H1 (cell line): ENCODE measurements at regions not wholly inside any gene's neighbourhood (a gene's known extent, or its start where the extent isn't known, plus 50 kb on each side); places are given as distances from the start of the nearest gene placed in this dataset.

Experiments used
- CTCF ChIA-PET: fragments of 300-600 bp; sonication (Branson Sonifier 250); formaldehyde crosslinking; loops from one replicate; lab custom pipeline; 2021; ENCODE audit not compliant: partially characterized antibody; lab: Charles Lee
- POLR2A ChIA-PET: fragments of 300-600 bp; sonication (Branson Sonifier 250); formaldehyde crosslinking; loops from one replicate; lab custom pipeline; 2021; ENCODE audit warnings: inconsistent platforms; ENCODE audit not compliant: partially characterized antibody; lab: Charles Lee
- DNase-seq, 2 experiments: peaks; one replicate each; pipeline versions ENCODE4 v3.0.0 to v3.0.0-alpha.2; 2010 to 2022; ENCODE audit warnings: low spot score in 2 of 2, low read depth in 1 of 2, mixed read lengths in 1 of 2
- FAIRE-seq: peaks from 2 replicates; lab custom pipeline; 2011; peaks lifted over from hg19 to GRCh38; lab: Jason Lieb, UNC
- H2AFZ ChIP-seq: 2 replicates; pipeline ENCODE4 v1.8.1; 2012; ENCODE audit warnings: low read length, inconsistent platforms
- H2AK5ac ChIP-seq: 2 replicates; pipeline ENCODE4 v1.6.1; 2013; ENCODE audit warnings: low read depth, low read length
- H2BK120ac ChIP-seq: replicated peaks from 2 replicates; pipeline ENCODE3; 2013; ENCODE audit warnings: low read depth, low read length, inconsistent platforms
- H2BK12ac ChIP-seq: 2 replicates; pipeline ENCODE4 v1.6.1; 2013; ENCODE audit warnings: low read depth, low read length
- H2BK15ac ChIP-seq: 2 replicates; pipeline ENCODE4 v1.6.1; 2013; ENCODE audit warnings: low read length
- H2BK20ac ChIP-seq: 2 replicates; pipeline ENCODE4 v1.6.1; 2013; ENCODE audit warnings: low read length
- H2BK5ac ChIP-seq: 2 replicates; pipeline ENCODE4 v1.6.1; 2013; ENCODE audit warnings: low read depth, low read length
- H3K14ac ChIP-seq: 2 replicates; pipeline ENCODE4 v1.6.1; 2013; ENCODE audit warnings: inconsistent platforms; ENCODE audit not compliant: insufficient read length
- H3K18ac ChIP-seq: 2 replicates; pipeline ENCODE4 v1.6.1; 2013; ENCODE audit warnings: low read length; ENCODE audit errors: extremely low read depth
- H3K23ac ChIP-seq: 2 replicates; pipeline ENCODE4 v1.6.1; 2013; ENCODE audit warnings: inconsistent platforms; ENCODE audit not compliant: insufficient read length
- H3K23me2 ChIP-seq: 2 replicates; pipeline ENCODE4 v1.6.1; 2013; ENCODE audit warnings: low read depth, low read length
- H3K27ac ChIP-seq: 2 replicates; pipeline ENCODE4 v1.6.1; 2011; ENCODE audit warnings: low read depth, low read length, inconsistent platforms
- H3K27me3 ChIP-seq, 4 experiments: replicated peaks in 1 of 4; 1 replicate in 1 of 4; 2 replicates in 3 of 4; pipeline versions ENCODE4 v1.6.1 to v1.8.1; 2011 to 2013; ENCODE audit warnings: low read length in 3 of 4, mild to moderate bottlenecking in 3 of 4, inconsistent platforms in 2 of 4, mixed read lengths in 2 of 4, moderate library complexity in 1 of 4; ENCODE audit not compliant: control insufficient read depth in 3 of 4, insufficient read depth in 3 of 4; ENCODE audit errors: extremely low read depth in 1 of 4
- H3K36me3 ChIP-seq, 4 experiments: 2 replicates each; pipeline versions ENCODE4 v1.6.1 to v1.8.1; 2011 to 2013; ENCODE audit warnings: mild to moderate bottlenecking in 4 of 4, low read length in 3 of 4, moderate library complexity in 2 of 4, control low read depth in 1 of 4, inconsistent platforms in 1 of 4; ENCODE audit not compliant: insufficient read depth in 4 of 4, control insufficient read depth in 2 of 4
- H3K4ac ChIP-seq: replicated peaks from 2 replicates; pipeline ENCODE3; 2013; ENCODE audit warnings: low read length, low read depth, mixed read lengths, inconsistent platforms; ENCODE audit not compliant: insufficient read length
- H3K4me1 ChIP-seq, 4 experiments: replicated peaks in 1 of 4; 1 replicate in 1 of 4; 2 replicates in 3 of 4; pipeline versions ENCODE4 v1.6.1 to v1.8.1; 2011 to 2013; ENCODE audit warnings: low read length in 3 of 4, inconsistent platforms in 2 of 4, mixed read lengths in 1 of 4; ENCODE audit not compliant: insufficient read depth in 4 of 4, control insufficient read depth in 3 of 4
- H3K4me2 ChIP-seq, 2 experiments: 2 replicates each; pipeline versions ENCODE4 v1.6.1 to v1.8.1; 2011 to 2013; ENCODE audit warnings: low read depth in 2 of 2, low read length in 2 of 2, control low read depth in 1 of 2, inconsistent platforms in 1 of 2, mild to moderate bottlenecking in 1 of 2; ENCODE audit not compliant: insufficient read depth in 1 of 2
- H3K4me3 ChIP-seq, 4 experiments: fragments of 200-600, 300-600 bp in 1 of 4; sonication (generic), shearing (Covaris generic), sonication (Bioruptor Twin) in 1 of 4; 2 replicates each; pipeline versions ENCODE4 v1.5.1 to v1.8.1; 2011 to 2016; ENCODE audit warnings: low read length in 4 of 4, low read depth in 3 of 4, control low read depth in 2 of 4, inconsistent platforms in 2 of 4, mild to moderate bottlenecking in 2 of 4, mixed read lengths in 1 of 4, moderate library complexity in 1 of 4; ENCODE audit not compliant: insufficient read depth in 2 of 4; ENCODE audit errors: extremely low read depth in 1 of 4
- H3K56ac ChIP-seq: replicated peaks from 2 replicates; pipeline ENCODE3; 2013; ENCODE audit warnings: low read depth, mild to moderate bottlenecking, mixed read lengths, low read length, inconsistent platforms; ENCODE audit not compliant: insufficient read length
- H3K79me1 ChIP-seq: 2 replicates; pipeline ENCODE4 v1.6.1; 2013; ENCODE audit warnings: low read depth, low read length, control low read depth
- H3K79me2 ChIP-seq, 2 experiments: 2 replicates each; pipeline versions ENCODE4 v1.6.1 to v1.8.1; 2012 to 2013; ENCODE audit warnings: low read length in 2 of 2, mild to moderate bottlenecking in 2 of 2, inconsistent platforms in 1 of 2; ENCODE audit not compliant: insufficient read depth in 2 of 2, control insufficient read depth in 1 of 2
- H3K9ac ChIP-seq, 4 experiments: replicated peaks in 1 of 4; 1 replicate in 1 of 4; 2 replicates in 3 of 4; pipeline versions ENCODE4 v1.6.1 to v1.8.1; 2011 to 2013; ENCODE audit warnings: low read depth in 3 of 4, low read length in 3 of 4, control low read depth in 2 of 4, mild to moderate bottlenecking in 2 of 4, moderate library complexity in 2 of 4, inconsistent platforms in 1 of 4; ENCODE audit errors: extremely low read depth in 1 of 4
- H3K9me3 ChIP-seq, 2 experiments: 2 replicates each; pipeline versions ENCODE4 v1.6.1 to v1.8.1; 2012 to 2013; ENCODE audit warnings: mild to moderate bottlenecking in 2 of 2, moderate library complexity in 2 of 2, control low read depth in 1 of 2, inconsistent platforms in 1 of 2, low read depth in 1 of 2, low read length in 1 of 2, mixed read lengths in 1 of 2; ENCODE audit not compliant: insufficient read depth in 2 of 2
- H4K20me1 ChIP-seq, 2 experiments: replicated peaks in 1 of 2; 2 replicates each; pipeline versions ENCODE3 to v1.8.1; 2011 to 2013; ENCODE audit warnings: inconsistent platforms in 2 of 2, low read length in 2 of 2, mild to moderate bottlenecking in 1 of 2; ENCODE audit not compliant: insufficient read depth in 2 of 2, control insufficient read depth in 1 of 2
- H4K5ac ChIP-seq: 2 replicates; pipeline ENCODE4 v1.6.1; 2013; ENCODE audit warnings: low read length, low read depth, mixed read lengths, inconsistent platforms; ENCODE audit not compliant: insufficient read length
- H4K8ac ChIP-seq: 2 replicates; pipeline ENCODE4 v1.8.0; 2013; ENCODE audit warnings: mild to moderate bottlenecking, moderate library complexity, low read length, inconsistent platforms; ENCODE audit not compliant: insufficient read depth; ENCODE audit errors: extremely low read depth
- H4K91ac ChIP-seq: replicated peaks from 2 replicates; pipeline ENCODE3; 2013; ENCODE audit warnings: low read length, mixed read lengths, inconsistent platforms; ENCODE audit not compliant: insufficient read length
- BACH1 ChIP-seq: IDR thresholded peaks from 2 replicates; pipeline ENCODE4 v1.6.1; 2012; ENCODE audit warnings: low read length, improper control_type of control experiment
- BRCA1 ChIP-seq: IDR thresholded peaks from 2 replicates; pipeline ENCODE4 v1.6.1; 2012; ENCODE audit warnings: low read depth, low read length, improper control_type of control experiment
- CBX5 ChIP-seq: fragments of 300-800, 300-1000 bp; sonication (generic); IDR thresholded peaks from 2 replicates; pipeline ENCODE4 v1.7.1; 2016; ENCODE audit warnings: antibody characterized with exemption, low read length, low read depth
- EP300 ChIP-seq, 2 experiments: IDR thresholded peaks; 1 replicate in 1 of 2; 2 replicates in 1 of 2; pipeline ENCODE4 v1.6.1; 2011 to 2012; ENCODE audit warnings: low read depth in 2 of 2, low read length in 2 of 2, mild to moderate bottlenecking in 2 of 2, borderline replicate concordance in 1 of 2, inconsistent platforms in 1 of 2, moderate library complexity in 1 of 2
- FOSL1 ChIP-seq: IDR thresholded peaks from 2 replicates; pipeline ENCODE4 v1.6.1; 2011; ENCODE audit warnings: mild to moderate bottlenecking, low read depth, low read length, moderate library complexity; ENCODE audit not compliant: insufficient read depth
- HDAC2 ChIP-seq, 2 experiments: fragments of 300-600 bp in 1 of 2; sonication (generic) in 1 of 2; IDR thresholded peaks; 2 replicates each; pipeline ENCODE4 v1.6.1; 2011 to 2012; ENCODE audit warnings: low read depth in 2 of 2, low read length in 2 of 2, mild to moderate bottlenecking in 2 of 2, moderate library complexity in 2 of 2, borderline replicate concordance in 1 of 2, inconsistent platforms in 1 of 2
- HDAC6 ChIP-seq: IDR thresholded peaks from one replicate; pipeline ENCODE4 v1.7.1; 2012; ENCODE audit warnings: low read depth, mild to moderate bottlenecking, inconsistent platforms, low read length, moderate library complexity
- KDM1A ChIP-seq: fragments of 200-600, 300-600 bp; sonication (generic); IDR thresholded peaks from 2 replicates; pipeline ENCODE4 v1.7.1; 2016; ENCODE audit warnings: mild to moderate bottlenecking, low read length, borderline replicate concordance
- POLR2A ChIP-seq, 2 experiments: IDR thresholded peaks; 1 replicate in 1 of 2; 2 replicates in 1 of 2; pipeline ENCODE4 v1.6.1; 2011; ENCODE audit warnings: low read depth in 2 of 2, low read length in 2 of 2, mild to moderate bottlenecking in 2 of 2; ENCODE audit errors: control extremely low read depth in 1 of 2
- POLR2AphosphoS5 ChIP-seq: IDR thresholded peaks from 2 replicates; pipeline ENCODE4 v1.6.1; 2011; ENCODE audit warnings: low read depth, low read length
- SIN3A ChIP-seq, 2 experiments: IDR thresholded peaks in 1 of 2; conservative IDR thresholded peaks in 1 of 2; 2 replicates each; pipeline ENCODE4 v1.6.1; 2011 to 2012; ENCODE audit warnings: low read length in 2 of 2, improper control_type of control experiment in 1 of 2, low read depth in 1 of 2, mild to moderate bottlenecking in 1 of 2
- SP1 ChIP-seq: IDR thresholded peaks from 2 replicates; pipeline ENCODE4 v1.6.1; 2011; ENCODE audit warnings: low read depth, low read length
- SP4 ChIP-seq: IDR thresholded peaks from 2 replicates; pipeline ENCODE4 v1.6.1; 2012; ENCODE audit warnings: low read length, inconsistent platforms
- TAF1 ChIP-seq: IDR thresholded peaks from 2 replicates; pipeline ENCODE4 v1.6.1; 2011; ENCODE audit warnings: mild to moderate bottlenecking, low read depth, low read length
- WGBS, 2 experiments: shearing (Covaris generic) in 1 of 2; methylation state at CpG; one replicate each; pipeline versions ENCODE4 v1.1.6 to v1.1.7; 2013 to 2015; ENCODE audit warnings: low lambda C conversion rate in 2 of 2, mixed read lengths in 2 of 2, inconsistent platforms in 1 of 2, low coverage in 1 of 2, missing lambda C conversion rate in 1 of 2; ENCODE audit not compliant: insufficient replicate concordance in 2 of 2, insufficient coverage in 1 of 2, insufficient read length in 1 of 2; ENCODE audit errors: extremely low coverage in 1 of 2, missing lambda C conversion rate in 1 of 2; 5-methylcytosine and 5-hydroxymethylcytosine counted together
- TF ChIP-seq, protein P1 (sequence below): IDR thresholded peaks from 2 replicates; pipeline ENCODE4 v1.6.1; 2012; ENCODE audit warnings: inconsistent platforms

- Histone ChIP-seq H3K4me2 (no peak overlapping the region), H3K27me3 (peaks cover 0 to 2% (median 0%) of the 10 kb centered on the region in 4 experiments; a peak in 1 of 7 replicates), H2AFZ (no peak overlapping the region), H2BK15ac (no peak overlapping the region), H3K9ac (no peak overlapping the region), H3K18ac (no peak overlapping the region), H3K4me1 (peaks cover 3 to 11% (median 5%) of the 10 kb centered on the region in 4 experiments; a peak in 4 of 7 replicates), H3K79me2 (no peaks in the 10 kb centered on the region), H4K20me1 (no peaks in the 10 kb centered on the region), H2BK5ac (no peak overlapping the region), H3K9me3 (no peaks in the 10 kb centered on the region), H2BK12ac (no peak overlapping the region), H2BK20ac (no peak overlapping the region), H3K4ac (no peak overlapping the region), H3K36me3 (no peaks in the 10 kb centered on the region), H4K5ac (no peak overlapping the region), H3K23ac (no peak overlapping the region), H2BK120ac (no peak overlapping the region), H3K23me2 (no peaks in the 10 kb centered on the region), H3K79me1 (no peaks in the 10 kb centered on the region), H3K27ac (no peak overlapping the region), H2AK5ac (no peak overlapping the region), H4K91ac (no peak overlapping the region), H3K4me3 (no peak overlapping the region), H4K8ac (no peak overlapping the region), H3K56ac (no peak overlapping the region), H3K14ac (no peak overlapping the region)
- DNase-seq (no peak), FAIRE-seq (no peak)
- WGBS, 2 experiments, result 94% methylated on average over 4 of the region's 4 CpGs; no CpG with 5 or more reads in 1 of the 2 experiments
- ChIA-PET CTCF (no interaction called here), POLR2A (no interaction called here)
- TF ChIP-seq HDAC6 (no peak), KDM1A (no peak), CBX5 (no peak), SP1 (no peak), SP4 (no peak), TAF1 (no peak), EP300 (IDR thresholded peaks at IDR 0.05; ENCODE audit: borderline replicate concordance in 1 of 2, low read depth in 2 of 2, low read length in 2 of 2) (no peak), SIN3A (conservative IDR thresholded peaks at IDR 0.05 in 1 of 2, IDR thresholded peaks at IDR 0.05 in 1 of 2; ENCODE audit: low read depth in 1 of 2, low read length in 2 of 2) (no peak), BACH1 (no peak), POLR2AphosphoS5 (no peak), BRCA1 (no peak), POLR2A (IDR thresholded peaks at IDR 0.05; ENCODE audit: control extremely low read depth in 1 of 2, low read depth in 2 of 2, low read length in 2 of 2) (no peak), FOSL1 (no peak), HDAC2 (IDR thresholded peaks at IDR 0.05; ENCODE audit: borderline replicate concordance in 1 of 2, low read depth in 2 of 2, low read length in 2 of 2) (no peak)
- TF ChIP-seq, protein P1, sequence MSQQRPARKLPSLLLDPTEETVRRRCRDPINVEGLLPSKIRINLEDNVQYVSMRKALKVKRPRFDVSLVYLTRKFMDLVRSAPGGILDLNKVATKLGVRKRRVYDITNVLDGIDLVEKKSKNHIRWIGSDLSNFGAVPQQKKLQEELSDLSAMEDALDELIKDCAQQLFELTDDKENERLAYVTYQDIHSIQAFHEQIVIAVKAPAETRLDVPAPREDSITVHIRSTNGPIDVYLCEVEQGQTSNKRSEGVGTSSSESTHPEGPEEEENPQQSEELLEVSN, result no peak
Measured at GRCh38 chr7:112670193-112670592, 120.0 kb downstream of the TMEM168 start.
